Tibial artery (tissue), 4 donors: ENCODE measurements at regions not wholly inside any gene's neighbourhood (a gene's known extent, or its start where the extent isn't known, plus 50 kb on each side); places are given as distances from the start of the nearest gene placed in this dataset.

Source experiments
- DNase-seq, 2 donors: peaks; one replicate each; pipeline ENCODE4 v3.0.0-alpha.2; 2019
- H3K27ac ChIP-seq, 2 donors: fragments of 200-600 bp; sonication (generic) in 1 of 2; 1 replicate in 1 of 2; 2 replicates in 1 of 2; pipeline ENCODE4 v1.5.1; 2018 to 2019; ENCODE audit warnings: mild to moderate bottlenecking in 1 of 2
- H3K27me3 ChIP-seq, 2 donors: fragments of 200-600 bp; sonication (generic) in 1 of 2; one replicate each; pipeline versions ENCODE4 v1.5.1 to v1.6.0; 2016 to 2019
- H3K36me3 ChIP-seq, 3 donors: fragments of 200-600 bp; sonication (generic) in 2 of 3; one replicate each; pipeline ENCODE4 v1.5.1; 2016 to 2019; ENCODE audit warnings: mild to moderate bottlenecking in 2 of 3
- H3K4me1 ChIP-seq, 4 donors: fragments of 200-600 bp; sonication (generic) in 2 of 4; 1 replicate in 3 of 4; 2 replicates in 1 of 4; pipeline ENCODE4 v1.5.1; 2016 to 2019
- H3K4me3 ChIP-seq, 2 donors: fragments of 200-600 bp; sonication (generic) in 1 of 2; 1 replicate in 1 of 2; 2 replicates in 1 of 2; pipeline ENCODE4 v1.5.1; 2018 to 2019; ENCODE audit warnings: mild to moderate bottlenecking in 2 of 2
- H3K9me3 ChIP-seq, 3 donors: fragments of 200-600 bp; sonication (generic) in 1 of 3; one replicate each; pipeline ENCODE4 v1.5.1; 2016 to 2019
- CTCF ChIP-seq, 2 experiments: fragments of 200-600 bp in 1 of 2; fragments of 450-650 bp in 1 of 2; IDR thresholded peaks; one replicate each; pipeline ENCODE4 v1.5.1; 2017 to 2019; ENCODE audit warnings: antibody characterized with exemption in 2 of 2, mild to moderate bottlenecking in 1 of 2, moderate library complexity in 1 of 2
- intact Hi-C: fragments of 100-400 bp; cut with DNase I; formaldehyde crosslinking; loops from one replicate; pipeline ENCODE4 v1.15.0; 2023; ENCODE audit warnings: low total_unique reads

DNA sequence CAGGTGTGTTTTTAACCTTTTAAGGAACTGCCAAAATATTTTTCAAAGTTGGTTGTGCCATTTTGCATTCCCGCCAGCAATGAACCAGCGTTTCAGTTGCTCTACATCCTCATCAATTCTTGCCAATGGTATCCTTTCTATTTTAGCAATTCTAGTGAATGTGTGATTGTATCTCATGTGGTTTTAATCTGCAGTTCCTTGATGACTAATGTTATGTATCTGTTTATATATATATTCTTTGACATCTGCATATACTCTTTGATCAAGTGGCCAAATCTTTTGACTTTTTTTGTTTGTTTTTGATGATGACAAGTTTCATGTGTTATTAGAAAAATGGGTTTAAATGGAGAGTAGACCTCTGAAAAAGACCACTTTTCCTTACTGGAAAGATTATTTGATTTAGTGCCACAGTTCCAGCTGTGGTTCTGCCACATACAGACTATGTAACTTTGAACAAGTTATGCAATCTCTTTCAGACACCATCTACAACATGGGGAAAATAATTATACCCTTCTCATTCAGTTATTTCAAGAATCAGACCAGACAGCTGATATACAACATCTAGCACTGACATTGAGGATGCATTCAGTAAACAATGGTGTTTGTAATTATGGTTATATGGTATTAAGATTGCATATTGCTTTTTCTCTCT is 146.3 kb upstream of the CNOT2 start:
- no peaks in the 10 kb centered on the region for H3K27me3 ChIP-seq
- intact Hi-C loops, result no loop called here
- no peaks in the 10 kb centered on the region for H3K36me3 ChIP-seq
- no peak for DNase-seq
- TF ChIP-seq CTCF (IDR thresholded peaks at IDR 0.05), result no peak
- no peak overlapping the region for H3K27ac ChIP-seq
- H3K4me3 ChIP-seq, result no peak overlapping the region
- peaks cover 0 to 18% (median 2%) of the 10 kb centered on the region in 4 donors for H3K4me1 ChIP-seq
- H3K9me3 ChIP-seq, result no peaks in the 10 kb centered on the region

DNA sequence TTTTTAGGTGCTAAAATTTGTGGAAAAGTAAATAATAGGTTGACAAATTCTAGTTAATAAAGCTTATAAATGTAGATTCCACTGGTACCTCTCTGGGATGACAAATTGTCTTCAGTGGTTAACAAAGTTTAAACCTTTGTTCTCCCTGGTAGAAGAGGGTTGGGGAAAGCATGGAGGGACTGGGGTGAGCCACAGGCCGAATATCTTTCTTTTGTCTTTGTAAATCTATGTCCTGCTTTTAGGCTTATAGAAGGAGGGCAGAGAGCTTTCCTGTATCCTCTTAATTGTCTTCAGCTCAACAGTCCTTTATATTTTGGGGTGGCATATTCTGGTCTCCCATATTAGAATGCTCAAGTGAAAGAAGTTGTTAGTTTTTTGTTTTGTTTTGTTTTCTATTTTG is 142.2 kb upstream of the CNOT2 start:
- Histone ChIP-seq H3K4me3 (no peak overlapping the region), H3K4me1 (no peaks in the 10 kb centered on the region)

DNA sequence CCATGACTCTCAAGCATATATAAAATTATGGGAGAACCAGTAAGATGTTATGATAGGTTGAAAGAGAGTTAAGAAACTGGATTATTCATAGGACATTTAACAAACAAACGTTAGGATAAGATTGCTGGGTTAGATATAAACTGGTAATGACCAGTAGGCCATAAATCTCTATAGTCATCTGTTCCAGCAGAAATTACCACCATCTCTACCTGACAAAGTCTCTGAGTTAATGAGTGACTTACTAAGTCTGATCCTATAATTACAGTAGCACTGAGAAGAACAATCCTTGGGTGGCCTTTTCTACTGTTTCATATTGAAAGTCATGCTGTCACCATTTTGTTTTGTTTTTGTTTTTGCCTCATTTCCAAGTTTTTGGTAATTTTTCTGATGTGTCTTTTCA is 136.9 kb upstream of the CNOT2 start:
- no peak for TF ChIP-seq CTCF (IDR thresholded peaks at IDR 0.05)
- Histone ChIP-seq H3K4me3 (no peak overlapping the region), H3K36me3 (no peaks in the 10 kb centered on the region), H3K9me3 (peaks cover 0 to 14% (median 14%) of the 10 kb centered on the region in 3 donors), H3K27ac (no peak overlapping the region), H3K4me1 (no peaks in the 10 kb centered on the region), H3K27me3 (no peaks in the 10 kb centered on the region)
- DNase-seq, result no peak
- intact Hi-C loops, result no loop called here

More for the DNA sequence above, 142.2 kb upstream of the CNOT2 start:
- intact Hi-C loops, result no loop called here
- no peak for TF ChIP-seq CTCF (IDR thresholded peaks at IDR 0.05)
- H3K36me3 ChIP-seq, result no peaks in the 10 kb centered on the region
- no peaks in the 10 kb centered on the region for H3K27me3 ChIP-seq
- H3K9me3 ChIP-seq, result no peaks in the 10 kb centered on the region
- DNase-seq, result no peak
- H3K27ac ChIP-seq, result no peak overlapping the region

- Histone ChIP-seq H3K27ac (no peak overlapping the region), H3K4me1 (no peaks in the 10 kb centered on the region), H3K4me3 (no peak overlapping the region), H3K36me3 (no peaks in the 10 kb centered on the region), H3K27me3 (no peaks in the 10 kb centered on the region), H3K9me3 (peaks cover 0 to 19% (median 14%) of the 10 kb centered on the region in 3 donors)
- TF ChIP-seq CTCF (IDR thresholded peaks at IDR 0.05), result no peak
- DNase-seq, result no peak
- intact Hi-C loops, result no loop called here
Measured at GRCh38 chr12:70110085-70110484, 133.1 kb upstream of the CNOT2 start.

- Histone ChIP-seq H3K36me3 (no peaks in the 10 kb centered on the region), H3K9me3 (no peaks in the 10 kb centered on the region), H3K4me1 (peaks cover 0 to 1% (median 0%) of the 10 kb centered on the region in 4 donors), H3K27ac (no peak overlapping the region), H3K4me3 (no peak overlapping the region), H3K27me3 (no peaks in the 10 kb centered on the region)
- TF ChIP-seq CTCF (IDR thresholded peaks at IDR 0.05), result no peak
- intact Hi-C loops, result no loop called here
- DNase-seq, result no peak
Measured at GRCh38 chr12:70117670-70118069, 125.6 kb upstream of the CNOT2 start.

GRCh38 chr12:70120970-70121369 is 122.3 kb upstream of the CNOT2 start:
- no peak for TF ChIP-seq CTCF (IDR thresholded peaks at IDR 0.05)
- intact Hi-C loops, result no loop called here
- no peak for DNase-seq
- no peaks in the 10 kb centered on the region for H3K36me3 ChIP-seq
- H3K4me3 ChIP-seq, result no peak overlapping the region
- no peaks in the 10 kb centered on the region for H3K9me3 ChIP-seq
- H3K27ac ChIP-seq, result no peak overlapping the region
- H3K27me3 ChIP-seq, result no peaks in the 10 kb centered on the region
- H3K4me1 ChIP-seq, result peaks cover 0 to 8% (median 0%) of the 10 kb centered on the region in 4 donors
